HG03442 (cell line): ENCODE measurements at regions not wholly inside any gene's neighbourhood (a gene's known extent, or its start where the extent isn't known, plus 50 kb on each side); places are given as distances from the start of the nearest gene placed in this dataset.

Experiments
- ATAC-seq: cut with Tn5 transposase; IDR thresholded peaks from one replicate; pipeline ENCODE4 v1.9.1; 2021; ENCODE audit warnings: mild to moderate bottlenecking, moderate library complexity; ENCODE audit not compliant: unreplicated experiment

DNA sequence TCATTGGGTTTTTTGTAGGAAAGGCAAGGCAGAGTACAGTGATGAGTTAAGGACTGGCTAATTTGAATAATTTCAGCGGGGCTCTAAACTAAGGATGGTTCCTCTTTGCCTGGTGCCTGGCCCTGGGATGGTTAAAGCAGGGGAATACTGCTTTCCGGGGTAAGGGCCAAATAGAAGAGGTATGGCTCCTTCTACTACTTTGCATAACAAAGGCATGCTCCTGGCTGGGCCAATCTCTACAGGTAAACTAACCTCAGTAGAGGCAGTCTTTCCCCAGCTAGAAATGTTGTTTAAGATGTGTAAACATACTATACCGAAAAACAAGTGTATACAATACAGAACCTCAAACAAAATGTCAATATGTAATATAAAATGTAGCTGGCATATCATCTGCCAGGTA lies 1239.0 kb downstream of the SLC16A7 start:
- ATAC-seq: no peak

DNA sequence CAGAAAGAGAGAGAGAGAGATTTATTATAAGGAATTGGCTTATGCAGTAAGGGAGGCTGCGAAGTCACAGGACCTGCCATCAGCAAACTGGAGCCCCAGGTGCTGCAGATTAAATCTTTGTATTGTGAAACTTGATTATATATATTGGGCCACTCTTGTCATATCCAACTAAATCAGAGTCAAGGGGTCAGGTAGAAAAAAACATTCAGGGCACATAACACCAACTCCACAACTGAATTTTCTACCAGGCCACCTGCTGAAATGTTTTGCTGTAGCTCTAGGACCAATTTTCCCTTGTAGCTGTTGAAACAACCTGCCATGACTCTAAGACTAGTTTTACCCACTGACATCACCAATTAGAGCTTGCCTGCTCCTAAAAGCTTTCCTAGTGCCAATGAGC lies 1240.8 kb downstream of the SLC16A7 start:
- ATAC-seq: no peak

DNA sequence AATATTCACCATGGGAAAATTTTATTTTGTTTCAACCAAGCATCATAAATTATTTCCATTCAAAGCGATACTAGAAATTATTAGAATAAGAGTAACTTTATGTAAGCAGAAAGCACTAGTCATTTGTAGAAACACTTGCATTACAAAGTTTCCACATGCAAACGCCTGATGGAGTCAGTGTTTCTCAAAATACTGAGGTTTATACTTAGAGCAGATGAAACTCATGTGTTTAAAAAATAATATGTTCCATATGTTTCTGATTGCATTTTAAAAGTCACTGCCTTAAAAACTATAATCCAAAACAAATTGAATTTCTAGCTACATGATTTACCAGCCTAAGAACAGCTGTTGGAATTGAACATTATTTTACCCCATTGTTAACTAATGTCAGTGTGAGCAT lies 1246.4 kb downstream of the SLC16A7 start:
- no peak for ATAC-seq

- no peak for ATAC-seq
Observed at GRCh38 chr12:60844101-60844500, 1248.3 kb downstream of the SLC16A7 start.

- no peak for ATAC-seq
Observed at GRCh38 chr12:60844875-60845274, 1249.0 kb downstream of the SLC16A7 start.

DNA sequence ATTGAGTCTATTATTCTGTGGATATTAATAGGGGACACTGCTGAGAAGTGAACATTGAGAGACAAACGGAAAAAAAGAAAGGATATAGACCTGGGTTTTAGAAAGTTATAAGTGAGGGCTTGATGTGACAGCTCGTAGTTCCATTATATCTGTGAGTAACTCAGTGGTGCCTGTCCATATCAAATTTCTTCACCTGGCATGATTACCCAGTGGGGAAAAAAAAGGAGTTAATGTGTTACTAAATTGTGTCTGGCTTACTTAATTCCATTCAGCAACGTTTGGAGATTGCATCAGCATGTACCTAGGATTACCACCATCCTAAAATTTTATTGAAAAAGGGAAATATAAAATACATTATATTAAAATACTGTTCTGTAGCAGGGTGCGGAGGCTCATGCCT lies 1249.9 kb downstream of the SLC16A7 start:
- ATAC-seq: no peak

- ATAC-seq: no peak
Observed at GRCh38 chr12:60847281-60847680, 1251.5 kb downstream of the SLC16A7 start.

DNA sequence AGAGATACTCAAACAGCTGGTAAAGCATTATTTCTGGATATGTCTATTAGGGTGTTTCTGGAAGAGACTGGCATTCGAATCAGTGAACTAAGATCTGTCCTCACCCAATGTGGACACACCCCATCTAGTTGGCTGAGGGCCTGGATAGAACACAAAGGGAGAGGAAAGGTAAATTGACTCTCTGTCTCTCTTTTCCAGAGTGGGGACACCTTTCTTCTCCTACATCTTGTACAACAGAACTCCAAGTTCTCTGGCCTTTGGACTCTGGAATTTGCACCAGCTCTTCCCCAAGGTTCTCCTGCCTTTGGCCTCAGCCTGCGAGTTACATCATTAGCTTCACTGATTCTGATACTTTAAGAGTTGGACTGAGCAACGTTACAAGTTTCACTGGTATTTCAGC lies 1253.9 kb downstream of the SLC16A7 start:
- no peak for ATAC-seq

- no peak for ATAC-seq
Observed at GRCh38 chr12:60853407-60853806, 1257.6 kb downstream of the SLC16A7 start.

DNA sequence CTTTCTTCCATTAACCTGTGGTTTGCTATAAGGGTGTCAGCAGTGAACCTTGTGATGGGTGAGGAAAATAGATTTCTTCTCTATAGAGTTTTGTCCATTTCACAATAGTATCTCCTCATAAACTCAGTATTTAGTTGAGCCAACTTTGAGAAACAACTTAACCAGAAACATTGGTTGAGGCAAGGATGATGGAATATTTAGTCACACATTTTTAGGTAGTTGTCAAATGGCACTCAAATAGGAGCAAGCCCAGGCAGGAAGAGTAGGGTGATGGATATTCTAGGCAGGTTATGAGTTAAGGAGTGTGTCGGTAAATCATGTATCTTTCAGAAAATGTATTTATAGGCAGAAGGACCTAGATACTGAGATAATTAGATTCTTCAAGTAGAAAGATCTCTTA lies 1267.6 kb downstream of the SLC16A7 start:
- no peak for ATAC-seq

- ATAC-seq: no peak
Observed at GRCh38 chr12:60872219-60872618, 1276.4 kb downstream of the SLC16A7 start.

DNA sequence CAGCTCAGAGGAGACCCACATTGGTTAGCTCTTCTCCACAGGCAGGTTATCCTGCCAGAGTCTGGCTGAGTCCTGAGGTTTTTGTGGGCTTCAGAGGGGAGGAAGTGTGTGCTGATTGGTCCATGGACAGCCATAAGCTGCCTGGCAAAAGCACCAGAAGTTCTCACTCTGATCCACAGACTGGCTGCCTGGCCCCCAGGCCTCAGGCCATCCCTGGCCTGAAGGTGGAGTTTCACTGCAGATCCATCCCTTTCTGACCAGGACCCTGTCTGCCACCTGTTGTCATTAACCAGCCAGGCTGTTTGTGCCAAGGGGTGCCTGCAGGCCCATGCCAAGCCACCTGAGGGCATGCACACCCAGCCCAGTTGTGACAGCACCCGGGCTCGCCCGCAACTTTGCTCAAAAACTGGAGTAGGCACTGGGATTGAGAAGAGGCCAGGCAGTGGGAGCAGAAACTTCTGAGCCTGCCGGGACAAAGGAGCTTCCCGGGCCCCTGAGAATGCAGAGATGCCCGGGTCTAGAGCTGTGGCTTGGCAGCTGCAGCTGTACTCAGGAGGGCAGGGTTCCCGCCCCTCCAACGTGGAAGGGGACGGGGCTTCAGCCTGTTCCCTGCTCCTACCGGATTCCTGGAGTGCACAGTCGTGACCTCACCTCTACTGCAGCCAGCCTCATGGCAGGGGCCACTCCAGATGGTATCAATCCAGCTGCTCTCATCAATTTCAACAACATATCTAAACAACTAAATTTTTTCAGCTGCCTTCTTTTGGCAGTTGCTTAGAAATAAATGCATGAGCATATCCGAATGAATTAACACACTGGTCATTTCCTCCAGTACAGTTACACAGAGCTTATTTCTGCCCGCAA lies 1277.3 kb downstream of the SLC16A7 start:
- no peak for ATAC-seq

GRCh38 chr12:60874091-60874490 lies 1278.3 kb downstream of the SLC16A7 start:
- ATAC-seq: no peak

- no peak for ATAC-seq
Observed at GRCh38 chr12:60920841-60921495, 1325.1 kb downstream of the SLC16A7 start.

- ATAC-seq: no peak
Observed at GRCh38 chr12:60921541-60921940, 1325.7 kb downstream of the SLC16A7 start.

DNA sequence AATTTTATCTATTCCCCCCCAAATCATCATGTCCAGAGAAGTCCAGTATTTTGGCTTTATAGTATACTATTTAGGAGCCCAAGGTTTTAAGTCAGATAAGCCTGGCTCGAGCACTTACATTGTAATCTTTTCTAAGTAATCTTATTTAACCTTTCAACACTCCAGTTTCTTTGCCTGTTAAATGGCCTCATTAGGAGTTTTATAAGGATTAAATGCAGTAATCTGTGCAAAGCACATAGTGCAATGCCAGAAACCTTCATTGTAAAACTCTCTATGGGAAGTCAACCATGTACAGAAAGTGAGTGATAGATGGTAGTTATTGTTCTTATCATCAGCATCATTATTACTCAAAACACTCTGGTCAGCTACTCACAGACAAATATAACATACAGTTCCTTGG lies 1330.4 kb downstream of the SLC16A7 start:
- no peak for ATAC-seq

DNA sequence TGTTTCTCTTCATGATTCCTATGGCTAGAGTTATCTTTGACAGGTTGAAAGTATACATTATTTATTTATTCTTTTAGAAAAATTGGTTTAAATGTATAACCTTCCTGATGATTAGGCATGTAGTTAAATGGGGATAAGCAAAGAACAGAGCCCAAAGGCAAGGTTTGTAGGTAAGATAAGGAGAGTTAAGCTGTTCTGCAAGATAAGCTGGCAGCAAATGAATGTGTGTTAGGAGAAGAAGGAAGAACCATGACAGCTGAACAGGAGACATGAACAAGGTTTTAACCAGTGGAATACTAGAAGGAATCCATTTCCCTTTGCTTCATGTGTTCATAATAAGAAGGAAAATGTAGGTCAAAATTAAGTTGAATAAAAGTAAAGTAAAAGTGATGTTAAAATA lies 1330.1 kb upstream of the USP15 start:
- ATAC-seq: no peak

- ATAC-seq: no peak
Observed at GRCh38 chr12:60935981-60936761, 1324.0 kb upstream of the USP15 start.

GRCh38 chr12:60947533-60947932 lies 1312.7 kb upstream of the USP15 start:
- ATAC-seq: no peak

DNA sequence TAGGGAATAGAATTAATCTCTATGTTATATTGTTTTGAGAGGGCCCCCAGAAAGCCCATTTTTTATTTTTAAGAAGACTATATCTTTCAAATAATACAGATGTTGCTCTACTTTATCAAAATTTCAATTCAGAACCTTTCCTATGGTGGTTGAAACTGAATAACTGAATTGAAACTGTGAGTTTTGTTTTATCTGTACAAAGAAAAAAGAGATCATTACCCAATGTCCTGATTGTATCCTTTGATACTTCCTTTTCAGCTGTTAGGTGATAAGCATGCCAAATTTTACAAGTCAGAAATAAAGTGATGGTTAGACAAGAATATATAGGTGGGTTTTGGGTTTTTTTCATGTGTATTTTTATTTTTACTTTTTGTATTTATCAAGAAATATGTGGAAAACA lies 1293.1 kb upstream of the USP15 start:
- no peak for ATAC-seq

GRCh38 chr12:60977966-60978365 lies 1282.2 kb upstream of the USP15 start:
- ATAC-seq: no peak

DNA sequence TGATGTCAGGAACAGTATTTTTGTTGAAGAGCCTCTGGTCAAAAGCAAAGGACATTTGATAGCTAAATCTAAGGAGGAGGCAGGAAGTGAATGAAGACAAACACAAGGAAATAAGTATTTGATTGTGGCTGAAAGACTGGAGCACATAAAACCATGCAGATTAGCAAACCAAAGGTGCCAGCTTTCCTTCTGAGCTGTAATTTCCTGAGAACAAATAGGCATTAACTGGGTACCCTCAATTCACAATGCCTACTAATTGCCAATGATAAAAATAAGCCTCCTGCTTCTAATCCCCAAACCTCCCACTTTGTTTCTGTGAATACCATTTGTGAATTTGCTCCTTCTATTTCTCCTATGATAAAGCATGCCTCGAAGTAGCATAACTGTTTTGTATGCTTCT lies 1279.6 kb upstream of the USP15 start:
- no peak for ATAC-seq
